ENCODE measurements at regions not wholly inside any gene's neighbourhood (a gene's known extent, or its start where the extent isn't known, plus 50 kb on each side); places are given as distances from the start of the nearest gene placed in this dataset.

DNA sequence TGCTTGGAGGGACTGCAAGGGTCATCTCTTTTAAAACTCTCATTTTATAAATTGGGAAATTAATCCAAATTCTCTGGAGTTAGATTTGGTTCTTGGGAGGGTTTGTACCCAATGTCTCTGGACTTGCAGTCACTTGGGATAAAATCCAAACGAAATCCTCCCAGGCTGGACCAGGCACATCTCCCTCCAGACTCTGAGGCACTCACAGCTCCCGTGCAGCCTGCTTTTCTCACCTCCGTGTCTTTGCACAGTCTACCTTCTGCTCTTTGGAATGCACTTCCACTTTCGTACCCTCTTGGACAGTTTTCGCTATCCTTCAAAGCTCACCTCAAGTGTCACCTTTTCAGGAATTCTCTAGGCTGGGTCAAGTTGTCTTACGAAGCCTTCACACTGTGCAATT is 166.3 kb downstream of the MYCN start:
- TF ChIP-seq, protein P1, sequence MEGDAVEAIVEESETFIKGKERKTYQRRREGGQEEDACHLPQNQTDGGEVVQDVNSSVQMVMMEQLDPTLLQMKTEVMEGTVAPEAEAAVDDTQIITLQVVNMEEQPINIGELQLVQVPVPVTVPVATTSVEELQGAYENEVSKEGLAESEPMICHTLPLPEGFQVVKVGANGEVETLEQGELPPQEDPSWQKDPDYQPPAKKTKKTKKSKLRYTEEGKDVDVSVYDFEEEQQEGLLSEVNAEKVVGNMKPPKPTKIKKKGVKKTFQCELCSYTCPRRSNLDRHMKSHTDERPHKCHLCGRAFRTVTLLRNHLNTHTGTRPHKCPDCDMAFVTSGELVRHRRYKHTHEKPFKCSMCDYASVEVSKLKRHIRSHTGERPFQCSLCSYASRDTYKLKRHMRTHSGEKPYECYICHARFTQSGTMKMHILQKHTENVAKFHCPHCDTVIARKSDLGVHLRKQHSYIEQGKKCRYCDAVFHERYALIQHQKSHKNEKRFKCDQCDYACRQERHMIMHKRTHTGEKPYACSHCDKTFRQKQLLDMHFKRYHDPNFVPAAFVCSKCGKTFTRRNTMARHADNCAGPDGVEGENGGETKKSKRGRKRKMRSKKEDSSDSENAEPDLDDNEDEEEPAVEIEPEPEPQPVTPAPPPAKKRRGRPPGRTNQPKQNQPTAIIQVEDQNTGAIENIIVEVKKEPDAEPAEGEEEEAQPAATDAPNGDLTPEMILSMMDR (IDR thresholded peaks at IDR 0.05), result no peak
- TF ChIP-seq POLR2AphosphoS5 (IDR thresholded peaks at IDR 0.05), result no peak
- no peak for TF ChIP-seq POLR2A (IDR thresholded peaks at IDR 0.05)
- no peaks in the 10 kb centered on the region for H3K27me3 ChIP-seq (replicated peaks; ENCODE audit: insufficient read depth)
- no peak for DNase-seq (ENCODE audit: low spot score)
- H3K36me3 ChIP-seq, result no peaks in the 10 kb centered on the region
- H3K9me3 ChIP-seq, result no peaks in the 10 kb centered on the region
- 62% methylated on average over 6 of the region's 6 CpGs for WGBS
- intact Hi-C loops (cut with DNase I), result no loop called here
- H3K4me3 ChIP-seq, result no peak overlapping the region
- H3K4me1 ChIP-seq (replicated peaks), result no peaks in the 10 kb centered on the region
- no peak overlapping the region for H3K27ac ChIP-seq

GRCh38 chr2:16105669-16106281 is 165.4 kb downstream of the MYCN start:
- TF ChIP-seq POLR2A (IDR thresholded peaks at IDR 0.05), result no peak
- TF ChIP-seq, protein P1 (IDR thresholded peaks at IDR 0.05), result no peak
- no peak for TF ChIP-seq POLR2AphosphoS5 (IDR thresholded peaks at IDR 0.05)
- Histone ChIP-seq H3K9me3 (no peaks in the 10 kb centered on the region), H3K4me1 (replicated peaks) (no peaks in the 10 kb centered on the region), H3K36me3 (no peaks in the 10 kb centered on the region), H3K4me3 (no peak overlapping the region), H3K27ac (no peak overlapping the region), H3K27me3 (replicated peaks; ENCODE audit: insufficient read depth) (no peaks in the 10 kb centered on the region)
- intact Hi-C loops (cut with DNase I), result no loop called here
- DNase-seq (ENCODE audit: low spot score), result peak; percentile 25
- 25% methylated on average over 15 of the region's 15 CpGs for WGBS

DNA sequence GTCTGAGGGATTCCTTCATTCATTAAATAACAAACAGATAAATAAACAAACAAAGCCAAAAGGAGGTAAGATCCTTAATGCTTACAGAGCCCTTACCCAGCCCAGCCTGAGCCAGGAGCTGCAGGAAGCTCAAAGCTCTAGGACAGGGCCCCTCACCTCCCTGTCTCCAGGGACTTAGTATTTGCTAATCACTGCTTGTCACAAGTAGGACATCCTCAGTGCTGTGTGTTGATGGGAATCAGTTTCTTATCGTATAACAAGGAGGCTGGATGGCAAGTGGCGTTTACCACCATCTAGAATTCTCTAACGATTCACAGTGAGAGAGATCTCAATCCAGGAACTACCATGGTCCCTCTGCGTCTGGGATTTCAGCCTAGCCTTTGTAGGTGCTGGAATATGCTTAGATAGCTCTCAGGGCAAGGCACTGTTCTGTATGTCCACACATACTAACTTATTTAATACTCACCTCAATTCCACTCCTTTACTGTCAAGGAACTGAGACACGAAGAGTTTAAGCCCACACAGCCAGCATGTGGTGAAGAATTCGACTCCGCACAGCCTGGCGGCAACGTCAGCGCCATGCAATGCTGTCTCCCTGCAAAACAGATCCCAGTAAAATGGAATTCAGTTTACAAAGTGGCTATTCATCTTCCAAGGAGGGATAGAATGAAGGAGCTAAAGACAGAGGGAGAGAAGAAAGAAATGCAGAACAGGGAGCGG is 164.8 kb downstream of the MYCN start:
- H3K9me3 ChIP-seq, result no peaks in the 10 kb centered on the region
- no peak overlapping the region for H3K4me3 ChIP-seq
- H3K4me1 ChIP-seq (replicated peaks), result no peaks in the 10 kb centered on the region
- no peak overlapping the region for H3K27ac ChIP-seq
- no peaks in the 10 kb centered on the region for H3K27me3 ChIP-seq (replicated peaks; ENCODE audit: insufficient read depth)
- intact Hi-C loops (cut with DNase I), result no loop called here
- WGBS, result 43% methylated on average over 11 of the region's 11 CpGs
- no peak for DNase-seq (ENCODE audit: low spot score)
- no peak for TF ChIP-seq POLR2A (IDR thresholded peaks at IDR 0.05)
- TF ChIP-seq, protein P1 (IDR thresholded peaks at IDR 0.05), result no peak
- no peak for TF ChIP-seq POLR2AphosphoS5 (IDR thresholded peaks at IDR 0.05)
- H3K36me3 ChIP-seq, result no peaks in the 10 kb centered on the region

DNA sequence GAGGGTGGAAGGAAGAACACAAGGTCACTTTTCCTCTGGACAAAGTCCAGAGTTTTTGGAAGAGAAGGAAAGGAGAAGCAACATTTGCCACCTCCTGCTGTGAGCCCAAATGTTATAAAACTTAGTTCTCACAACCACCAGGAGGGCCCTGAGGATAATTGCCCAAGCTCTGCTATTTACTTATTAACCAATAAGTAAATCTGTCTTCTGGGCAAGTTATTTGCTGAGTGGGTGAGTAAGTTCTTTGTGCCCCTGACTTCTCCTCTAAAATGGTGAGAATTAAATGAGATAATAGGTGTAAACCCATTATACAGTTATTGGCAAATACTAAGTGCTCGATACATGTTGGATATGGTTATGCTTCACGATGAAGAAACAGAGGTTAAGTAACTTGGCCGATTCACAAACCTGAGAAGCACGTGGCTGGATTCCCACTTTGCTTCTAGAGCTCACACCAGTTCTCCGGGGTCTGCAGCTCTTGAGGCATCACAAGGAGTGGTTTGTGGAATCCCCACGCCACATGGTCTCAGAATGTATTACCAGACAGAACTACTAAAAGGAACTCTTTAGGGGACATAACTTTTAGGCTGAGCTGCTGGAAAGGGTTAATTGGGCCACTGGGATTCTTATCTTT is 164.1 kb downstream of the MYCN start:
- no peak for DNase-seq (ENCODE audit: low spot score)
- Histone ChIP-seq H3K4me3 (no peak overlapping the region), H3K9me3 (no peaks in the 10 kb centered on the region), H3K4me1 (replicated peaks) (no peaks in the 10 kb centered on the region), H3K27me3 (replicated peaks; ENCODE audit: insufficient read depth) (no peaks in the 10 kb centered on the region), H3K27ac (no peak overlapping the region), H3K36me3 (no peaks in the 10 kb centered on the region)
- 86% methylated on average over 6 of the region's 6 CpGs for WGBS
- no peak for TF ChIP-seq POLR2AphosphoS5 (IDR thresholded peaks at IDR 0.05)
- no peak for TF ChIP-seq POLR2A (IDR thresholded peaks at IDR 0.05)
- TF ChIP-seq, protein P1 (IDR thresholded peaks at IDR 0.05), result no peak
- intact Hi-C loops (cut with DNase I), result no loop called here
